Activated CD8-positive, alpha-beta memory T cell treated with anti-CD3 and anti-CD28 coated beads, Interleukin-2, amount 50 U/mL, for 24 hours (primary cell): ENCODE measurements at regions not wholly inside any gene's neighbourhood (a gene's known extent, or its start where the extent isn't known, plus 50 kb on each side); places are given as distances from the start of the nearest gene placed in this dataset.

Experiments used
- DNase-seq: peaks from one replicate; pipeline ENCODE4 v3.0.0-alpha.2; 2020; ENCODE audit errors: extremely low read depth

DNA sequence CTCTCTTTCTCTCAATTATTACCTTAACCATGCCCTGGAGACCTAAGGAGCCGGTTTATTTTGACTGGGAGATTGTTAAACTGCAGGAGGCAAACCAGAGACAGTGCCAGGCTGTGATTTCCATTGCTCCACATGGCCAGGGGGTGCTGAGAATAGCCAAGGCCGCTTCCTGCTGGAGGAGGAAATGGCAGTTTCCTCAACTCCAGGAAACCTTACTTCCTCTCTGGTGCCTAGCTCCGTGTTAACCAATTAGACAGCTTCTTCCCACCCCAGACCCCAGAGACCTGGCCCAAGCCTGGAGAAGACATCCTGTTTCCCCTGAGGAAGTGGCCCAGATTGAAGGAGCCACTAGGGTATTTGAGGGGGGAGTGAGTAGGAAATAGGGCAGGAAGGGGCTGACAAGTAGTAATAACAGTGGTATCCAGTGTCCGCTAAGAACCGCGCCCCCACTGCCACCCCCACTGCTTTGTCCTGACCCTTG is 161.2 kb downstream of the PLPP3 start:
- no peak for DNase-seq

DNA sequence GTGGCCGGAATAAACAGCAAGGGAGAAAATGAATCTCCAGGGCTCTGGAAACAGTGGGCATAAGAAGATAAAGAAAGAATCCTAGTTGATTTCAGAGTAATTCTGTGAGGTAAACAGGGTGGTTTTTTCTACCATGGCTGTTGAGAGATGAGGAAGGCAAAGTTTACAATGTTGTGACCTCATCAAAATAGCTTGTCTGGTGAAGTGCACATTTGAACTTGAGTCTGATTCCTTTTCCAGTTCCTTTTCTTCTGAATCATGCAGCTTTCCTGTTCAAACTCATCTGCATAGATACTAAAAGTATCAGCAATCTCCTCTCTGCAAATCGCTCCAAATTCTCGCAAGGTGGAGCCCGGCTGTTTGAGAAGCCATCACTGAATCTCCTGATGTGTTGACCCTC is 161.7 kb downstream of the PLPP3 start:
- no peak for DNase-seq

DNA sequence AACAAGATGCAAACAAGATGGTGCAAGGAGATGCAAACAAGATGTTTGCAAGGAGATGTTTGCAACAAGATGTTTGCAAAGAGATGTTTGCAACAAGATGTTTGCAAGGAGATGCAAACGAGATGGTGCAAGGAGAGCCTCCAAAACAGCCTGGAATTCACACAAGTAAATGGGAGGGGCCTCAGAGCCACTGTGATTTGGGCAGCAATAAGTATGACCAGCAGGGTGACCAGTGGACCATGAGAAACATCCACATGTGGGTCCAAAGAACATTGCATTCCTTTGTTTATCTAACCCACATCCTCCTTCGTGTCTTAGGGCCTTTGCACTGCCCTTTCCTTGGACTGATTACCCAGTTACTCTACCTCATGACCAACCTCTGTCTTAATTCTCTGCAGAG is 162.9 kb downstream of the PLPP3 start:
- no peak for DNase-seq

DNA sequence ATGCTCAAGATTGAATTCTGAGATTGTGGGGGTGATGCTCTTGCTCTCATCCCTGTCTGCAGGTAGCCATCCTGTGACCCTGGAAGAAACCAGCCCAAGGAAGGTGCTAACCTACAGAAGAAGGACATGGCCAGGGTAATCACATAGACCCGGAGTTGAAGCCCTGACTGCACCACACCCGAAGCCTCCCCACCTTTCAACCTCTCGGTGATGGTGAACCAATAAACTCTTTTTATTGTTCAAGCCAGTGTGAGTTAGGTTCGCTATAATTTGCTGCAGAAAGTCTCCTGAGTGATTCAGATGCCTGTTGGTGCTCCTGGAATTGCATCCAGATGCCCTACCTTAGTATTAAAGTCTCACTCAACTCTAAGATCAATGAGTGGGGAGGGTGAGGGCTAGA is 163.6 kb downstream of the PLPP3 start:
- no peak for DNase-seq

DNA sequence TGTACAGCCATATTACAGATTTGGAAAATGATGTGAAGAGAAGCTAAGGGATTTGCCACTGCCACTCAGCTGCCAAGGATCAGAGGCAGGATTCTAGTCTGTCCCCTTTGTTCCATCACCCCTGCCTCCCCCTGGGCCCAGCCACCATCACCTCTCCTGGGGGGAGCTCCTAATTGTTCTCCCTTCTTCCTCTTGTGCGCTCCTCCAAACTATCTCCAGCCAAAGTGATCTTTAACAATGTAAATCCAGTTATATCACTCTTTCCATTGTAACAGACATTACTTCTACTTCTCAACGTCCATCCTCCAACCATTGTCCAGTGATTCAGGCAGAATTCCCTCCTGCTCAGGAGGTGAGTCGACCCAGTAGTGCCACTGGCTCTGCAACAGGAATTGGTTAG is 164.1 kb downstream of the PLPP3 start:
- no peak for DNase-seq

DNA sequence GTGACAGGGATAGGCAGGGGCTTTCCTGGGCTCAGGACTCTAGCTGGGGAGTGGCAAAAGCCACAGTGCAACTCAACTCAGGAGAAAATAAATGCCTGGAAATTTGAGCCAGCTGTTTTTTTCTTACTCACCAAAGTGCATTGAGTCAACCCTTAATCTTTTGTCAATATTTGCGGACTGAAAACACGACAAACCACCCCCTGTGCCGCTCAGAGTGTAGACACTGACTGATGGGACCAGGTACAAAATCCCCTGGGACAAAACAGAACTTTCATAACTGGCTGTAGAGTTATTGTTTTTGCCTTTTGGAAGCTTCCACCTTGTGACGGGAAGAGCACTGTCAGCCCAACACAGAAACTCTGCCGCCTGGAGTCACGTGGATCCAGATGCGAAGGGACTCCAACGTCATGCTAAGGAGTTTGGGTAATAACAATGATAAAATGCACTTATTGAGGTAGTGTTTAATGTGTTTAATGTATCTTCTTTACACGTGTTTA is 164.6 kb downstream of the PLPP3 start:
- no peak for DNase-seq

DNA sequence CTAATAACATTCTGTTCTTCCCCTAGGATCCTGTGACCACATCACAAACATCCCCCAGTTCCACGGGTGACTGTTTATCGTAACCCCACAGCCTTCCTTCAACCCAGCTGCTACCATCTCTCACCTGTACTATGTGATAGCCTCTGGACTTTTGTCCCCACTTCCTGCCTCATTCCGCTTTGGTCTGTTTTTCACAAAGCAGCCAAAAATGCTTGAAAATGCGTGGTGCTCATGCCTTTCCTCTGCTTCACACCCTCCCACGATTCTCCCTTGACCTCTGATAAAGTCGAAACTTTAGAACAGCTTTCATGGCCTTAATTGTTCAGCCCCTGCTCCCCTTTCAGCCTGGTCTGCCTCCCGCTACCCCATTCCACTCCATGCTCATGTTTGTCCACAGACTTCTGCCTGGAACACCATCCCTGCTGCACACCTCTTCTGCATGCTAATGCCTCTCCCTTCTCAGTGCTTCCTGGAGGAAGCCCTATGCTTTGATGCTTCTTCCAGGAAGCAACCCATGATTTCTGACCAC is 165.6 kb downstream of the PLPP3 start:
- DNase-seq = no peak

DNA sequence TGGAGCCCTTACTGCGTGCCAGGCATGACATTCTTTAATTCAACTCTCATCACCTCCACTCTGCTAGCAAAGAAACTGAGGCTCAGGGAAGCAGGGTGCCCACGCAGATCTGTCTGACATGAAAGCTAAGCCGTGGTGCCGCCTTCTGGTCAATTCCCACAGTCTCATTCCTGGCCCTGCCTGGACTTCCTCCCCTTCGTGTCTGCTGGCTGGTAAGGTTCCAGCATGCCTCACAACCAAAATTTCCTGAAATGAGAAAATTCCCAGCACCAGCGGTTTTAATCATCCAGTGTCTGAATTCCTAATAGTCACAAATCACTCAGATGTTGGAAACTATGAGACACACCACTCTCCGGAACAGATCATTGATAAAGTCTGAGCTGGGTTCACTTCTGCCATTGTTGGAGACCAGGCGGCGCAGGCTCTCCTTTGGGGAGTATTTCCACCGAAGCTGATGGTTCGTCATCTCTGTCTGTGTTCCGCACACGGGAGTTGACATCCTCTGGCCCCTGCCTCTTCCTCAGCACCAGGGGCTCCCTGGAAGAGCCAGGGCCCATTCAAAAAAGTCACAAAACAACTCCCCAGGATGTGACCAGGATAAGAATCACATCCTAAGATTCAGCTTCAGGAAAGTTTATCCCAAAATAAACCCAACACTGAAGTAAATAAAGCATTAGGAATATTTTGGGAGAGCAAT is 167.7 kb downstream of the PLPP3 start:
- DNase-seq = no peak

DNA sequence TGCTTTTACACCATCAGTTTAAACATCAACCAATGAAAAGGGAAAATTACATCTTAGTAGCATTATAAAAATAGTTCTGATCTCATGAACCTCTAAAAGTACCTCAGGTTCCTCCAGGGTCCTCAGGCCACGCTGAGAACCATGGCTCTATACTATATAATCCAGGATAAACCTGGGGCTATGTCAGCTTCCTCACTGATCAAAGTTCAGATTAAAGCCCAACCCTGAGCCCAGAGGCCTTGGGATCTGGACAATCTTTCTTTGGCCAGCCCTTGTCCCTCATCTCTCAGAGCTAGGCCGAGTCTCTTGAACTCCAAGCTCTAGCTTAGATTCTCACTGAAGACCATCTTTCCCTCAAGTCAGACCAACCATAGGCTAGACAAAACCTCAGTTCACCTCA is 168.3 kb downstream of the PLPP3 start:
- DNase-seq = no peak

DNA sequence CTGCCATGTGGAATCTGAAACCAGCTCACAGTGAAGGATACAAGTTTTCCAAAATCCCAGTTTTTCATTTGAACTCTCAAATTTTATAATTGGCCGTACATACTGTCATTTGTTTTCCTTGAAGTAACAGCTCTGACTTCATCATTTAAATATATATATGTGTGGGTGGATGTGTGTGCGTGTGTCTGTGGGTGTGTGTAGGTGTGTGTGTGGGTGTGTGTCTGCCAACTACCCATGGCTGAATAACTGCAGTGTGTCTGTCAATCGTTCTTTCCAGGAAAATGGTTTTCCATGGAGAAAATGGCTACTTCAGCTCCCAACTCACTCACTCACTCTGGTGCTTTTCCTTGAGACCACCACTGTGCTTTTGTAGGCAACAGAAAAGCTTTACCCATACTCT is 169.0 kb downstream of the PLPP3 start:
- no peak for DNase-seq

DNA sequence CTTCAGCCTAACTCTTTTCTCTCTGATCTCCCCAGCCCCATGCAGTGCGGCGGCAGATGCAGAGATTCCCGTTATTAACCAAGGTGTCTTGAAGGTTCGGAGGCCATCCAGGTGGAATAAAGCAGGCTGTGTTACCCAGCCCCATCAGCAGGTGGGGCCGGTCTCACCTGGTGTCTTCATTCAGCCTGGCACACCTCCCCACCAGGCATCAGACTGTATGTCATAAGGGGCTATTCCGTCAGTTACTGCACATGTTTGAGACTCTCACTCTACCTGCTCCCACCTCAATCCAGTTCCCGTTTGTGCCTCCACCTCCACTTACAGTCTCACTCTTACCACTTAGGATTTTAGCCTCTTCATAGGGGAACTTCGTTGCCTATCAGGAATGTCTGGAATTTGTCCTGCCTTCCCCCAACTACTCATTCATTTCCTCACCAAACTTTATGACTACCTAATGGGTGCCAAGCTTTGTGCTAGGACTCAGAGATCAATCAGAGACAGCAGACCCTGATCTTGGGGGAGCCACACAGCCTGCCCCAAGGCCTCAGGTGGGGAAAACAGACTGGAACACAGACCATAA is 170.2 kb downstream of the PLPP3 start:
- no peak for DNase-seq

DNA sequence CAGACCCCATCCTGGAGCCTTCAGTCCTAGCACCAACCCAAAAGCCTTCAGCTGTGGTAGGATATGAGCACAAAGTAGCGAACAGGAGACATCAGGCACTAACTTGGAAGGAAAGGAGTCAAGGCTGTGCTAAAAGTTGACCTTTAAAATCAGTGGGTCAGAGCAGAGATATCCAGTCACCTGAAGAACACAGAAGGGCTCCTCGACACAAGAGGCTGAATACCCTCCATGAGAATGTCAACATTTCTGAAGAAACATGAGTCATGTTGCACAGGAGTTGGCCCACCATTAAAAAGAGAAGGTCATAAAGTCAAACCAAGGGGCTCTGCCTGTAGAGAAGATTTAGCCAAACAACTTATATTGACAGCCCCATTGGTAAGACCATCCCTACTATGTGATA is 172.5 kb downstream of the PLPP3 start:
- no peak for DNase-seq

DNA sequence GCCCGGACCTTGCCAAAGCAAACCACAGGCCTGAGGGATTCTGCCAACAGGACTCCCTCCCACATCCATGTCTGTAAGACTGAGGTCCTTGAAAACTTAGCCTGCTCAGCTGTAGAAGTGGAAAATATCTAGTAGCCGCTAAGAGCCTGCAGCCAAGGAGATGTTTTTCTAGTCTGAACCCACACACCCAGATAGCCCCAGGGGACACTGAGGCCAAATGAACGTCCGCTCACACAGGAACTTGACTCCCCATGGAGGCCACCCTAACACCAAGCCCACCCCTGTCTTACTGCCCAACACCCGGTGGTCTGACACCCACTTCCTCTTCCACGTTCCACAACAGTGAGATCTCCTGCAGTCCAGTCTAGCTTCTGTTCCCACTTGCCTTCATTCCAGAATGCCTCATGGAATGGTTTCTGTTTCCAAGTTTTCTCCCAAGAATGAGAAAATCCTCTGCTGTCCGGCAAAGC is 174.8 kb downstream of the PLPP3 start:
- DNase-seq = no peak

DNA sequence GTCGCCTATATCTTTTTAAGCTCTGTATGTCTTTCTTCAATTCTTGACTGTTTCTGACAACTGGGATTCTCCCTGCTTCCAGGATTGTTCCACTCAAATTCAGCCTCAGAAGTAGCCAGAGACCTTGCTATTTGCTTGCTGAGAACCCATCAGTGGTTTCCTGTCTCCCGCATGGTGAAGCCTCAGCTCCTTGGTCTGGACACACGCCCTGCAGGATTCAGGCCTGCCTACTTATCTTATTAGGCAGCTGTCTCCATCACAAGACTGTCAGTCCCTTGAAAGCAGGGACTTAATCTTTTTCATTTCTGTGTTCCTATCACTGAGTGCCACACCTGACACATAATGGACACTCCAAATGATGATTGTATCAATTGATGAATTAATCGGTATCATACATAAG is 175.3 kb downstream of the PLPP3 start:
- DNase-seq = no peak

DNA sequence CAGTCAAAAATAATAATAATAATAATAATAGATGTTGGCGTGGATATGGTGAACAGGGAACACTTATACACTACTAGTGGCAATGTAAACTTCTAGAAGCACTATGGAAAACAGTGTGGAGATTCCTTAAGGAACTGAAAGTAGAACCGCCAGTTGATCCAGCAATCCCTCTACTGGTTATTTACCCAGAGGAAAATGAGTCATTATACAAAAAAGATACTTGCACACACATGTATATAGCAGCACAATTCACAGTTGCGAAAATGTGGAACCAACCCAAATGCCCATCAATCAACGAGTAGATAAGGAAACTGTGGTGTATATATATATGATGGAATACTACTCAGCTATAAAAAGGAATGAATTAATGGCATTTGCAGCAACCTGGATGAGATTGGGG is 176.0 kb downstream of the PLPP3 start:
- no peak for DNase-seq

DNA sequence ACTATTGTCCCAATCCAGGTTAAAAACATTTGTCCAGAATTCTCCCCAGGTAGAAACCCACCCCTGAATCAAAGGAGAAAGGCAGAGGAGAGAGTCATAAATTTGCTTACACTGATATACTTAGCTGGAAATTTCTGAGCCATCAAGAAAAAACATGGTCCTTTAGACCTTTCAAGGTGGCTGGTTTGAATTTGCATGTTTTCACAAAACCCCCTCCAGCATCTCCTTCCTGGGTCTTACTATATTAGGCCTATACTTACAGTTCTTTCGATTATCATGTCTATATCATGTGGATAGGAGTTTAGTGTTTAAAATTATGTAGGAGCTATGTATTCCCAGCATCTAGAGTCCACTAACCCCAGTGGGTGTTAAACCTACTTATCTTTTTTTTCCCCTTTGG is 178.2 kb downstream of the PLPP3 start:
- DNase-seq = no peak

DNA sequence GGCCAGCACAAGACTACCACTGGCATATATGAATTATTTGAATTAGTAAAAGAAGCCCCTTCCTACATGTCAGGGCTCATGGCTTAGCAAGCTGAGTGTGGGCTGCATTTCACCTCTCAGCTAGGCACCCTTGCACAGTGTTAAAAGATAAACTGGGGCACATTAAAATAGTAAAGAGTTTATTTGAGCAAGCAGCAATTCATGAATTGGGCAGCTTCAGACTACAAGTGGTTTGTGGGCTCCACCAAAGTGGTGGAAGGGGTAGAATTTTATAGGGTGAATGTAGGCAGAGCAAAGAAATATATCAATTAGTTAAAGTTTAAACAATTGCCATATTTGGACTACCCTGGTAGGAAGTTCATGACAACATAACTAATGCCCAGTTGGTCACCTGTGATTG is 178.8 kb downstream of the PLPP3 start:
- DNase-seq = no peak

DNA sequence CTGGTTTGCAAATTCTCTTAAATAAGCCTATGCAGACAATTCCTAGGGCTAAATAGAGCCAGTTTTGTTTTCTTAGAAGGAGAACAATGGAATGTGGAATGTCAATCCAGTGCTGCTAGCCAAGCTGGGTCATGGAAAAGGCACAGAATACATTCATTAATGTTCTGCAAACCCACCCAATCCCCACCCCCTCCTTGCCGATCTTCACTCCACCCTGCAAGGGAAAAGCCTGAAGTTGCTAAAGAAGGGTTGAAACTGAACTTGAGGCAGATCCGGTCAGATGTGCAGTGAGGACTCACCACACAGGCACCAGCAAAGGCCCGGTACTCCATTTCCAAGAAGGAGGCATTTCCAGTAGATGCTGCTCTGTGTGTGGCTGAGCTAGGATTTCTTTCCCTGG is 179.6 kb downstream of the PLPP3 start:
- no peak for DNase-seq

DNA sequence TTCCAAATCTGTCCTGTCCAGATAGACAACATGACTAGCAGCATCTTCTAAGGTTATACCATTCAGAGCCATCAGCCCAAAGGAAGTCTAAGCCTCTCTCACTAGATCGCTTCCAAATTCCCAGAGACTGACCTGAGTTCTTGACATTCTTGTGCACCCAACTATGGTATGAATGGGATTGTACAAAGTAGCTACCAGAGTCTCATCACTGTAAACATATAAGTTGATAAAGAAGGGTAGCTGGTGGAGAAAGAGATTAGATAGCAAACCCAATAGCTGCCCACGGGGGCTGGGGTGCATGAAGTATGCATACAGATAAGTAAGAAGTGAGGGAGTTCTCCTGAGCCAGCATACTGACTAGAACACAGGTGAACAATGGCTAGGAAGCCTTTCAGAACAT is 180.0 kb downstream of the PLPP3 start:
- no peak for DNase-seq

DNA sequence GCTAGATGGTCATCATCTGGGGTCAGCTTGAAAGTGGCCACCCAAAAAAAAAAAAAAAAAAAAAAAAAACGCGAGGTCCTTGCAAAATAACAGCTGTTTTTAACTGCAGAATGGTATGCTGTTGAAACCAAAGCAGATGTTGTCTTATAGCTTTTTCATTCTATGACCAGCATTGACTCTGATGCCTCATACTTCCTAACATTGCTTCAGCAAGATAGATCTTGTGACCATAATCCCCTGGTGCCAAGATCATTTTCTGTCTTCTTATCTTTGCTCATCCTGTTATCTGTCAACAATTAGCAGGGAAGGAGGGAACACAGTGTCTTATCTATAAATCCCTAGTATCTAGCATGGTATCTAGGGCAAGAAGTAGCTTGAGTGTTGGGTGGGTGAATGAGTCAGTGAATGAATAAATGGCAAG is 181.5 kb downstream of the PLPP3 start:
- no peak for DNase-seq

DNA sequence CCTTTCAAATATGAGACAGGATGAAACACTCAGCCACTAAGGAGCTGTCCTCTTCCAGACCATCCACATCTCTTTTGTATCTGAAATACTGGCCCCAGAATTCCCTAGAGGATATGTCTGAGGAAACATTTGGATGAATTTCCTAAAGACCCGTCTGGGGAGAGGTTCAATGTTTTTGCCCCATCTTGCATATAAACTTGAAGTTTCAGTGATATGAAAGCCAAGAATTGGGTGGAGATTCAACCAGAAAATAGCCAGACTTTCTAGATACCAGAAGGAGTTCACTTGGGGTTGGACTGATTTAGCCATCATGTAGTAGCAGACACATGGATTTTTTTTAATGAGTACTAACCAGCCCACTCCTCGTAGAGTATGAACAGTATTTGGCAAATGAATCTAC is 182.0 kb downstream of the PLPP3 start:
- DNase-seq = no peak

DNA sequence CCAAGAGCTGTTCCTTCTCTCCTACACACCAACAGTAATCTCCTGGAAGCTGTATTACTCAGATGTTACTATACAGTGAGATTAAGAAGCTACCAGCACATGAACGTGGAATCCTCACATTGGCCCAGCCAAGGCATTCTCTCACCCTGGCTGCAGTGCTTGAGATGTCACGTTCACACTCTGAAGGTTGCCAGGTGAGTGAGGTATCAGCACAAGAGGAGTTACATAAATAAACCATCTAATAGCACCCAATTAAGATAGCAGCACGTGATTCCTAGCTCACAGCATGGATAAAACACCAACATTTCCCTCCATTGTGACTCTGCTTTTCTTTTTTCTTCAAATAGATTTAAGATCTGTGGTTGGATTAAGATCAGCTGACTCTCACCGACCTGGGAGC is 182.8 kb downstream of the PLPP3 start:
- no peak for DNase-seq

DNA sequence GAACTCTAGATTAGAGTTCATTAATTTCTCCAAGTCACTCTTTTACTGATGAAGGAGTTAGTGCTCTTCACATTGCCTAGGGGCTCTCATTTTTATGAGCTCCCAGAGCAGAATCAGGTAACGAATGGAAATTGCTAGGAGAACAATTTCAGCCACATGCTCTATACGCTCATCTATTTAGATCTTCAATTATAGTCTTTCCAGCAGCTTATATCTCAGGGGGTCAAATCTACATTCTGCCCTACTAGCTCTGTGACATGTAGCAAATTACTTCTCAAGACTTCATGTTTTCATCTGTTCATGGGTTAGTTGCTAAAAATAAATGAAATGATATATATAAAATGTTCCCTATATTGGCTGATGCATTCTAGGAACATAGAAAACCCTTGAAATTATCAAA is 183.6 kb downstream of the PLPP3 start:
- no peak for DNase-seq
